A204.1 (cell line): ENCODE measurements at regions not wholly inside any gene's neighbourhood (a gene's known extent, or its start where the extent isn't known, plus 50 kb on each side); places are given as distances from the start of the nearest gene placed in this dataset.

Experiments used
- FAIRE-seq: peaks from 2 replicates; lab custom pipeline; 2012; peaks lifted over from hg19 to GRCh38; lab: Jason Lieb, UNC

GRCh38 chr1:68331117-68331865, 99.0 kb upstream of the WLS start:
- no peak for FAIRE-seq

GRCh38 chr1:68330391-68330790, 98.1 kb upstream of the WLS start:
- no peak for FAIRE-seq

- no peak for FAIRE-seq
Observed at GRCh38 chr1:68329096-68329835, 96.9 kb upstream of the WLS start.

GRCh38 chr1:68328490-68328889, 96.2 kb upstream of the WLS start:
- no peak for FAIRE-seq

- no peak for FAIRE-seq
Observed at GRCh38 chr1:68327414-68327813, 95.1 kb upstream of the WLS start.

- no peak for FAIRE-seq
Observed at GRCh38 chr1:68326481-68326880, 94.2 kb upstream of the WLS start.

- FAIRE-seq, result peak; percentile 91
Observed at GRCh38 chr1:68324316-68324715, 92.0 kb upstream of the WLS start.

- FAIRE-seq, result peak; percentile 88
Observed at GRCh38 chr1:68322837-68323687, 90.7 kb upstream of the WLS start.

- FAIRE-seq, result peak; percentile 48
Observed at GRCh38 chr1:68322096-68322495, 89.8 kb upstream of the WLS start.

- peak; percentile 88 for FAIRE-seq
Observed at GRCh38 chr1:68321084-68321685, 88.9 kb upstream of the WLS start.

- FAIRE-seq, result no peak
Observed at GRCh38 chr1:68320349-68320748, 88.0 kb upstream of the WLS start.

GRCh38 chr1:68319907-68320306, 87.6 kb upstream of the WLS start:
- FAIRE-seq, result peak; percentile 94

GRCh38 chr1:68317543-68317942, 85.2 kb upstream of the WLS start:
- no peak for FAIRE-seq

- no peak for FAIRE-seq
Observed at GRCh38 chr1:68314151-68314780, 81.9 kb upstream of the WLS start.

- no peak for FAIRE-seq
Observed at GRCh38 chr1:68313735-68314134, 81.4 kb upstream of the WLS start.

GRCh38 chr1:68308034-68308433, 75.7 kb upstream of the WLS start:
- FAIRE-seq, result no peak

- no peak for FAIRE-seq
Observed at GRCh38 chr1:68307378-68307787, 75.1 kb upstream of the WLS start.

- FAIRE-seq, result no peak
Observed at GRCh38 chr1:68301471-68302001, 69.2 kb upstream of the WLS start.

- no peak for FAIRE-seq
Observed at GRCh38 chr1:68294367-68295066, 62.2 kb upstream of the WLS start.

- FAIRE-seq, result peak; percentile 96
Observed at GRCh38 chr1:68293609-68294366, 61.5 kb upstream of the WLS start.
